NOMO-1 treated with DMSO at 0.1 percent for 48 hours (cell line): ENCODE measurements at regions not wholly inside any gene's neighbourhood (a gene's known extent, or its start where the extent isn't known, plus 50 kb on each side); places are given as distances from the start of the nearest gene placed in this dataset.
"Not testable (repeated sequence)": the region's sequence is repeated elsewhere in the genome, so short reads cannot be mapped to it uniquely, and the experiment has no call there.

Experiments
- DNase-seq: peaks from one replicate; lab custom pipeline; 2025; ENCODE audit not compliant: unreplicated experiment; lab: John Stamatoyannopoulos, UW

DNA sequence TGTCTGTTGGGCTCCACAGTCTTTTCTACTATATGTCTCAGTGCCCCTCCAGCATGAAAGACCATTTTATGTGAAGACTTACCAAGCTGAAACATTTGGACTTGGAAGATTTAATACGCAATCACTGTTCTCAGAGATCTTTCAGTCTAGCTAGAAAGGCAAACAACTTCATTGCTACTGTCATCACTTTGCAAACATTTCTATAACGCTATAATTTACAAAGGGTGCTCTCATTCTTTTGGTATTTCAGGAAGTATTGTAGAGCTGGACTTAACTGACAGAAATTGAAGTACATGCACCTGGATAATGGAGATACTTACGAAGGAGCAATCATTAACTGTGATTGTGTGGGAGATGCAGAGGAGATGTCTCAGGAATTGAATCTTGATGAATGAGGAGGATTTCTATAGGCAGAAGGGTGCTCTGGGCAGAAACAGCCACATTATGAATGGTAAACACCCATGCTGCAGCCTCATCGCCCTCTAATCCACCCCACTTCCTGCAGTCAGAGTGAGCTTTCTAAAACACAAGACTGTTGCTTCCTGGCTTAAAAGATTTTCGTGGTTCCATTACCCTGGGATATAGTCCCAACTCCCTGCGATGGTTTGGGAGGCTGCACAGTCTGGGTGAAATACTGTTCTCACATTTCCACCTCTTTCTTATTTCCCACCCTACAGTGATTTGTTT is 75.1 kb upstream of the GNG12 start:
- no peak for DNase-seq

GRCh38 chr1:67907467-67907866 is 74.2 kb upstream of the GNG12 start:
- not testable (repeated sequence) for DNase-seq

DNA sequence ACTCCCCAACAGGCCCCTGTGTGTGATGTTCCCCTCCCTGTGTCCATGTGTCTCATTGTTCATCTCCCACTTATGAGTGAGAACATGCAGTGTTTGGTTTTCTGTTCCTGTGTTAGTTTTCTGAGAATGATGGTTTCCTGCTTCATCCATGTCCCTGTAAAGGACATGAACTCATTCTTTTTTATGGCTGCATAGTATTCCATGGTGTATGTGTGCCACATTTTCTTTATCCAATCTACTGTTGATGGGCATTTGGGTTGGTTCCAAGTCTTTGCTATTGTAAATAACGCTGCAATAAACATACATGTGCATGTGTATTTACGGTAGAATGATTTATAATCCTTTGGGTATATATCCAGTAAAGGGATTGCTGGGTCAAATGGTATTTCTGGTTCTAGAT is 72.7 kb upstream of the GNG12 start:
- not testable (repeated sequence) for DNase-seq

DNA sequence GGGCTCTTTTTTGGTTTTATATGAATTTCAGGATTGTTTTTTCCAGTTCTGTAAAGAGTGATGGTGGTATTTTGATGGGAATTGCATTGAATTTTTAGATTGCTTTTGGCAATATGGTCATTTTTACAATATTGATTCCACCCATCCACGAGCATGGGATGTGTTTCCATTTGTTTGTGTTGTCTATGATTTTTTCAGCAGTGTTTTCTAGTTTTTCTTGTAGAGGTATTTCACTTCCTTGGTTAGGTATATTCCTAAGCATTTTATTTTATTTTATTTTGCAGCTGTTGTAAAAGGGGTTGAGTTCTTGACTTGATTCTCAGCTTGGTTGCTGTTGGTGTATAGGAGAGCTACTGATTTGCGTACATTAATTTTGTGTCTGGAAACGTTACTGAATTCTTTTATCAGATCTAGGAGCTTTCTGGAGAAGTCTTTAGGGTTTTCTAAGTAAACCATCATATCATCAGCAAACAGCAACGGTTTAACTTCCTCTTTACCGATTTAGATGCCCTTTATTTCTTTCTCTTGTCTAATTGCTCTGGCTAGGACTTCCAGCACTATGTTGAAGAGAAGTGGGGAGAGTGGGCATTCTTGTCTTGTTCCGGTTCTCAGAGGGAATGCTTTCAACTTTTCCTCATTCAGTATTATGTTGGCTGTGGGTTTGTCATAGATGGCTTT is 69.4 kb upstream of the GNG12 start:
- not testable (repeated sequence) for DNase-seq

DNA sequence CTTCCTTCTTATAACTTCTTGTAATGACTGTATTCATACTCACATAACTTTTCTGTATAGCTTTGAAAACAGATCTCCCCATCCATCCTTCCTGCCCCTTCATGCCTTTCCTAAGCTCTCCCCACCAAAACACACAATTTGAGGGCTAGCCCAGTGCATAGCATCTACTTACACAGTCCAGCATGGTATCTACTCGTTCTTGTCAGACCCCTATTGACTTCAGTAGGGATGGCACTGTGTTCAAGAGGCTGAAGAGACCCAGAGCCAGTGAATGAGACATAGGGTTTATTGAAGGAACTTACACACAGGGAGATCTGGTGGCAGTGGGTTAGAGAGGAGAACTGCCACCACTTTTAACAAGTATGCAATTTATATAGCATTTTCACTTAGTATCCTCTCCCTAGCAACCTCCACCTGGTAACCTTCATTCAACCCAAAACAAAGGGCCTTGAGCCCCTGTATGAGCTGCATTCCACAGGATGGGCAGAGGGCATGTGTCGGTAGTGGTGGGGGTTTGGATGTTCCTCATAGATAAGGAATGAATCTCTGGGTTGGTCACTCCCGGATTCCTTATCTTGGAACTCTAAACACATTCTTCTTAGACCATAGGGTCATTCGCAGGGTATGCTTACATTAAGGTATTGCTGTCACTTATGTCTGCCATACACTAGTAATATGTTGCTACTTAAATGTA is 64.9 kb upstream of the GNG12 start:
- DNase-seq = no peak

GRCh38 chr1:67897270-67897949 is 64.1 kb upstream of the GNG12 start:
- no peak for DNase-seq

- DNase-seq = no peak
These were observed 63.6 kb upstream of the GNG12 start for GRCh38 chr1:67896826-67897225.

- no peak for DNase-seq
These were observed 61.9 kb upstream of the GNG12 start for GRCh38 chr1:67894981-67895735.

DNA sequence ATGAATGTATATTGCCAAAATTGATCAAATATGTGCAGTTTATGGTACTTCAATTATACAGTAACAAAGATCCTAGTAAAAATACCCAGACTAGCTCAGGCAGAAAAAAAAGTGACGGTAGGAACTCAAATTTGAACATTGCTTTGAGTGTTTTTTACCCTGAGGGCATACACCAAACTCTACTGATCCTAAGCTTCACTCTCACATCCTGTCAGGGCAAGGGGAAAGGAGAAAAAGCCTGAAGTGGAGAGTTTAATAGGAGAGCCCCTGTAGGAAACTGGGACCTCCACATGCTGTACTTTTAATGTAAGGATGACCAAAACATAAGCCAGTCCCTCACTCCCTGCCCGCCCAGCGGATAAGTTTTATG is 59.8 kb upstream of the GNG12 start:
- DNase-seq = no peak

DNA sequence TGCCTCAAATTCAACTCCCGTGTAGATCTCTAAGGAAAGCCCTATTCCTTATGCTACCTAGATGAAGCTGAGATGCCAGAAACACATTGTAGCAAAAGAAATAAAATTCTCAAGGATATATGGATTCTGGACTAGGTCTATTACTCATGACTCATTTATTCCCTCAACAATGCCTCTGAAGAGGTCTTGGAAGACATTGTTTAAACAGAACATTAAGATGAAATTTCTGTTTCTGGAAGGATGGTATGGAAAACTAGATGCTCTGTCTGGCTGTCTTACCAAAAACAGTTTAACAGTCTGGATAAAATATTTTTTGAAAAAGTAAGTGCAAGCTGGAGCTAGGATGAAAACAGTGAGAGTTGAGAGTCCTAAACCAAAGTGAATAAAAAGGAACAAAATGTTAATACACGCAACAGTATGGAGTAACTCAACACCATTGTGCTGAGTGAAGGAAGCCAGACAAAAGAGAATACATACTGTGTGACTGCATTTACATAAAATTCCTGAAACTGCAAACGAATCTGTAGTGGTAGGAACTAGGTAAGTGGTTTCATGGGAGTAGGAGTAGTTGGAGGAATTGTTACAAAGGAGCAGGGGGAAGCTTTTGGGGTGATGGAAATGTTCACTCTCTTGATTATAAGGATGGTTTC is 59.3 kb upstream of the GNG12 start:
- no peak for DNase-seq

DNA sequence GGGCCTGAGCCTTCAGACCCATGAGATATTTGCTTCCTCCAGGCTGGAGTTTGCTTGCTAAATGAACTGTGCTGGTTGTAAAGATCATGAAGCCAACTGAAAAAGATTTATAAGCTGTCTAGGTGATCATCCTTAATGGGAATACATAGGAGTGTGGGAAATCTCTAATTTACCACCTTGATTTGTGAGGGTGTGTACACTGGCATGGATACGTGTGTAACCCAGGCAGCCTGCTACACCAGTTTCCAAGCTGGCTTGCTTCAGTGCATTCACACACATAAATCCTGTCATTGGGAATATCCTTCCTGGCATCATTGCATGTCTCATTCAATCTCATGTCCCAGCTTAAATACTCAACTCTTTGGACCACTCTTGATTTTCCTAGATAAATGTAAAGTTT is 57.6 kb upstream of the GNG12 start:
- no peak for DNase-seq

- peak; percentile 11 for DNase-seq
These were observed 56.8 kb upstream of the GNG12 start for GRCh38 chr1:67889953-67890567.

DNA sequence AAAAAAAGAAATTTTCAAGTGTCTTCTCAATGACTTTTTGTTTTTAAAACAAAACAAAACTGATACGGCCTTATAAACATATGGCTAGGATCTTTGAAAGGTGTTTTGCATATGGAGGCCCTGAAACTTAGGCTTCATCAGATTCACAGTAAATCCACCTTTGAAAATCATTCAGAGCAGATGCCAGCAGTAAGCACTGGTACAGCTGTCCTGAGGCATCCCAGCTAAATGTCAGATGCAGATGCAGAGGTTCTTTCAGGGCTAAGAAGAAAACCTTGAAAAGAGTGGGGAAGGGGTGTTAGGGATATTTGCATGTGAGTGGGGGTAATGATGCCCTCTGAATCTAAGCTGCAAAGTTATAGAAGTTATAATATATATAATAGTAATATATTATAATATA is 56.2 kb upstream of the GNG12 start:
- DNase-seq = no peak

- DNase-seq = no peak
These were observed 55.2 kb upstream of the GNG12 start for GRCh38 chr1:67888216-67889106.

DNA sequence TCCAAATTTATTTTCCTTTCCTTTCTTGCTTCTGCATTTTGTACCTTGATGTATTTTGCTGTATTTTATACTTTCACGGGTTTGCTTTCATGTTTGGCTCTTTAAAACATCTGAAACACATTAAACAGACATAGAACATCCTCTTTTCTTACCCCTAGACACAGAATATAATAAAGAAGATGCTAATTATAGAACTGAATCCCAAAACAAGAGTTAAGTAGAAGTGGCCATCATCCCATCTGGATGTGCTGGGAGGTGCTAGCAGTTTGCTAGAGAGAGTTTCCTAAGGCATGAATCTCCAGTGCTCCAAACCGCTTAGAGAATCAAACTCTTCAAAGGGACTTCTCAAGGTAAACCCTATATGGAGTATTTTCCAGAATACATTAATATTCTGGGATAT is 53.9 kb upstream of the GNG12 start:
- no peak for DNase-seq

GRCh38 chr1:67886076-67886475 is 52.8 kb upstream of the GNG12 start:
- DNase-seq = peak; percentile 60

GRCh38 chr1:67883069-67883468 is 49.8 kb upstream of the GNG12 start:
- no peak for DNase-seq
